H9 (cell line): ENCODE measurements at regions not wholly inside any gene's neighbourhood (a gene's known extent, or its start where the extent isn't known, plus 50 kb on each side); places are given as distances from the start of the nearest gene placed in this dataset.

ENCODE experiments used
- DNase-seq: peaks from one replicate; pipeline ENCODE4 v3.0.0-alpha.2; 2017
- H2AFZ ChIP-seq: one replicate; pipeline ENCODE4 v1.6.1; 2013; ENCODE audit warnings: mild to moderate bottlenecking, low read length, control low read depth, moderate library complexity
- H2AK5ac ChIP-seq: 2 replicates; pipeline ENCODE4 v1.6.1; 2013; ENCODE audit warnings: low read length, control low read depth, mixed read lengths; ENCODE audit not compliant: insufficient read length
- H2BK120ac ChIP-seq: one replicate; pipeline ENCODE4 v1.6.1; 2013; ENCODE audit warnings: low read depth, mild to moderate bottlenecking, low read length, control low read depth, inconsistent platforms; ENCODE audit not compliant: poor library complexity, severe bottlenecking
- H2BK12ac ChIP-seq: 2 replicates; pipeline ENCODE4 v1.6.1; 2013; ENCODE audit warnings: low read length, control low read depth, mixed read lengths, low read depth; ENCODE audit not compliant: insufficient read length
- H2BK15ac ChIP-seq: 2 replicates; pipeline ENCODE4 v1.6.1; 2013; ENCODE audit warnings: low read depth, low read length, control low read depth
- H2BK20ac ChIP-seq: one replicate; pipeline ENCODE4 v1.6.1; 2013; ENCODE audit warnings: low read depth, mild to moderate bottlenecking, low read length, control low read depth, inconsistent platforms; ENCODE audit not compliant: poor library complexity, severe bottlenecking
- H2BK5ac ChIP-seq: 2 replicates; pipeline ENCODE4 v1.6.1; 2013; ENCODE audit warnings: low read length, control low read depth, mixed read lengths; ENCODE audit not compliant: insufficient read length
- H3K14ac ChIP-seq: 2 replicates; pipeline ENCODE4 v1.6.1; 2013; ENCODE audit warnings: low read length, control low read depth; ENCODE audit not compliant: insufficient read depth
- H3K18ac ChIP-seq: 2 replicates; pipeline ENCODE4 v1.6.1; 2013; ENCODE audit warnings: low read depth, mild to moderate bottlenecking, mixed read lengths, low read length, control low read depth; ENCODE audit not compliant: insufficient read length
- H3K23ac ChIP-seq: 2 replicates; pipeline ENCODE4 v1.6.1; 2013; ENCODE audit warnings: low read length, control low read depth, mixed read lengths, low read depth; ENCODE audit not compliant: insufficient read length
- H3K23me2 ChIP-seq: 2 replicates; pipeline ENCODE4 v1.6.1; 2013; ENCODE audit warnings: low read depth, mild to moderate bottlenecking, mixed read lengths, low read length, control low read depth; ENCODE audit not compliant: insufficient read length, poor library complexity, severe bottlenecking
- H3K27ac ChIP-seq: 2 replicates; pipeline ENCODE4 v1.5.1; 2013; ENCODE audit warnings: low read length, control low read depth, mixed read lengths, low read depth; ENCODE audit not compliant: insufficient read length
- H3K27me3 ChIP-seq: 2 replicates; pipeline ENCODE4 v1.6.1; 2013; ENCODE audit warnings: low read length, control low read depth, inconsistent platforms; ENCODE audit not compliant: insufficient read depth
- H3K4ac ChIP-seq: 2 replicates; pipeline ENCODE4 v1.6.1; 2013; ENCODE audit warnings: low read depth, mild to moderate bottlenecking, control low read depth, inconsistent platforms, low read length, moderate library complexity
- H3K4me1 ChIP-seq: 2 replicates; pipeline ENCODE4 v1.6.1; 2013; ENCODE audit warnings: low read length, control low read depth, inconsistent platforms; ENCODE audit not compliant: insufficient read depth
- H3K4me2 ChIP-seq: 2 replicates; pipeline ENCODE4 v1.6.1; 2013; ENCODE audit warnings: low read length, control low read depth, mixed read lengths; ENCODE audit not compliant: insufficient read length, insufficient read depth
- H3K56ac ChIP-seq: 2 replicates; pipeline ENCODE4 v1.6.1; 2013; ENCODE audit warnings: low read depth, mild to moderate bottlenecking, mixed read lengths, low read length, control low read depth; ENCODE audit not compliant: insufficient read length
- H3K79me1 ChIP-seq: 2 replicates; pipeline ENCODE4 v1.6.1; 2013; ENCODE audit warnings: low read depth, mild to moderate bottlenecking, moderate library complexity, low read length, control low read depth, inconsistent platforms; ENCODE audit not compliant: insufficient read depth, poor library complexity, severe bottlenecking
- H3K79me2 ChIP-seq: 2 replicates; pipeline ENCODE4 v1.6.1; 2013; ENCODE audit warnings: low read length, control low read depth, inconsistent platforms; ENCODE audit not compliant: insufficient read depth
- H3K9ac ChIP-seq: 2 replicates; pipeline ENCODE4 v1.6.1; 2013; ENCODE audit warnings: low read length, control low read depth, mixed read lengths; ENCODE audit not compliant: insufficient read length; ENCODE audit errors: extremely low read depth
- H3K9me3 ChIP-seq: one replicate; pipeline ENCODE4 v1.6.1; 2013; ENCODE audit warnings: low read depth, low read length, inconsistent platforms; ENCODE audit not compliant: control insufficient read depth
- H3T11ph ChIP-seq: one replicate; pipeline ENCODE4 v1.6.1; 2013; ENCODE audit warnings: mild to moderate bottlenecking, low read length, control low read depth, inconsistent platforms
- H4K20me1 ChIP-seq: one replicate; pipeline ENCODE4 v1.6.1; 2013; ENCODE audit not compliant: control insufficient read depth, insufficient read length, insufficient read depth
- H4K5ac ChIP-seq: 2 replicates; pipeline ENCODE4 v1.6.1; 2013; ENCODE audit warnings: low read depth, mild to moderate bottlenecking, mixed read lengths, low read length, control low read depth; ENCODE audit not compliant: insufficient read length
- H4K8ac ChIP-seq: replicated peaks from 2 replicates; pipeline ENCODE4 v1.6.1; 2013; ENCODE audit warnings: low read length, control low read depth, mixed read lengths, low read depth; ENCODE audit not compliant: insufficient read length
- H4K91ac ChIP-seq: 2 replicates; pipeline ENCODE4 v1.6.1; 2013; ENCODE audit warnings: low read depth, mild to moderate bottlenecking, moderate library complexity, mixed read lengths, low read length, control low read depth; ENCODE audit not compliant: insufficient read length
- H3K27ac Mint-ChIP-seq, 3 experiments: 2 replicates in 2 of 3; 3 replicates in 1 of 3; pipeline ENCODE4 v1.8.0; 2020 to 2021; ENCODE audit warnings: mixed read lengths in 3 of 3, mild to moderate bottlenecking in 1 of 3, moderate library complexity in 1 of 3
- H3K27me3 Mint-ChIP-seq: 2 replicates; pipeline ENCODE4 v1.8.0; 2021; ENCODE audit warnings: low read depth, mild to moderate bottlenecking, moderate library complexity, mixed read lengths
- H3K36me3 Mint-ChIP-seq, 3 experiments: 2 replicates in 2 of 3; 3 replicates in 1 of 3; pipeline ENCODE4 v1.8.0; 2020 to 2021; ENCODE audit warnings: low read depth in 3 of 3, mixed read lengths in 3 of 3; ENCODE audit not compliant: insufficient read depth in 1 of 3
- H3K4me1 Mint-ChIP-seq, 2 experiments: 2 replicates each; pipeline ENCODE4 v1.8.0; 2020; ENCODE audit warnings: mixed read lengths in 2 of 2
- H3K4me3 Mint-ChIP-seq, 2 experiments: 2 replicates in 1 of 2; 3 replicates in 1 of 2; pipeline ENCODE4 v1.8.0; 2020 to 2021; ENCODE audit warnings: mild to moderate bottlenecking in 2 of 2, mixed read lengths in 2 of 2, moderate library complexity in 1 of 2
- H3K9me3 Mint-ChIP-seq, 2 experiments: 2 replicates in 1 of 2; 3 replicates in 1 of 2; pipeline ENCODE4 v1.8.0; 2020; ENCODE audit warnings: mild to moderate bottlenecking in 2 of 2, mixed read lengths in 2 of 2, moderate library complexity in 1 of 2
- CTCF ChIP-seq: fragments of 200-600 bp; sonication (generic); conservative IDR thresholded peaks from 3 replicates; pipeline ENCODE4 v1.8.0; 2021; ENCODE audit warnings: antibody characterized with exemption, mild to moderate bottlenecking
- whole genome bisulfite sequencing: extraction: QIAGEN DNeasy Blood & Tissue Kit; methylation state at CpG from one replicate; pipeline ENCODE4 v1.1.7; 2013; ENCODE audit warnings: missing lambda C conversion rate, low lambda C conversion rate, mixed read lengths; ENCODE audit not compliant: insufficient read length; ENCODE audit errors: extremely low coverage; 5-methylcytosine and 5-hydroxymethylcytosine counted together

- H2BK15ac ChIP-seq = no peak overlapping the region
- H3K9ac ChIP-seq = no peak overlapping the region
- no peak overlapping the region for H4K5ac ChIP-seq
- no peak overlapping the region for H3K27ac Mint-ChIP-seq
- no peak overlapping the region for H2AK5ac ChIP-seq
- no CpG with 5 or more reads among the region's 3 CpGs for WGBS
- H3K79me2 ChIP-seq = no peaks in the 10 kb centered on the region
- no peak overlapping the region for H2AFZ ChIP-seq
- H3K27me3 ChIP-seq = no peaks in the 10 kb centered on the region; the same call in 1 of the 2 replicates
- no peaks in the 10 kb centered on the region for H3K9me3 ChIP-seq
- no peaks in the 10 kb centered on the region for H3K9me3 Mint-ChIP-seq
- H3K4me1 ChIP-seq = peaks cover 12% of the 10 kb centered on the region; the same call in 1 of the 2 replicates
- no peak overlapping the region for H3K18ac ChIP-seq
- no peaks in the 10 kb centered on the region for H3K36me3 Mint-ChIP-seq
- H3K14ac ChIP-seq = no peak overlapping the region
- H3K79me1 ChIP-seq = no peaks in the 10 kb centered on the region
- H4K20me1 ChIP-seq = no peaks in the 10 kb centered on the region
- peaks cover 5% of the 10 kb centered on the region for H3K23me2 ChIP-seq
- H3K56ac ChIP-seq = no peak overlapping the region
- no peak overlapping the region for H3K4me3 Mint-ChIP-seq
- no peak overlapping the region for H4K8ac ChIP-seq
- H3T11ph ChIP-seq = no peak overlapping the region
- no peak overlapping the region for H4K91ac ChIP-seq
- no peak overlapping the region for H3K4ac ChIP-seq
- H3K4me2 ChIP-seq = no peak overlapping the region
- H3K27ac ChIP-seq = no peak overlapping the region
- DNase-seq = no peak
- peak overlapping the region; percentile 15 for H3K23ac ChIP-seq
- peaks cover 27 to 32% of the 10 kb centered on the region in 2 experiments for H3K4me1 Mint-ChIP-seq
- no peak overlapping the region for H2BK5ac ChIP-seq
- no peak overlapping the region for H2BK12ac ChIP-seq
- peaks cover 6% of the 10 kb centered on the region for H3K27me3 Mint-ChIP-seq
- no peak overlapping the region for H2BK120ac ChIP-seq
- H2BK20ac ChIP-seq = no peak overlapping the region
- no peak for TF ChIP-seq CTCF
Measured at GRCh38 chr10:44295644-44296241, 89.2 kb downstream of the CXCL12 start.
